ENCODE measurements at regions not wholly inside any gene's neighbourhood (a gene's known extent, or its start where the extent isn't known, plus 50 kb on each side); places are given as distances from the start of the nearest gene placed in this dataset.
"Not testable (repeated sequence)": the region's sequence is repeated elsewhere in the genome, so short reads cannot be mapped to it uniquely, and the experiment has no call there.

- FAIRE-seq (peak; percentile 91), DNase-seq (ENCODE audit: insufficient read length, low spot score) (no peak)
- TF ChIP-seq POU2F2 (IDR thresholded peaks at IDR 0.05; ENCODE audit: low read depth, low read length) = no peak
These were observed 170.7 kb upstream of the SFSWAP start for GRCh38 chr12:131540138-131540623.

DNA sequence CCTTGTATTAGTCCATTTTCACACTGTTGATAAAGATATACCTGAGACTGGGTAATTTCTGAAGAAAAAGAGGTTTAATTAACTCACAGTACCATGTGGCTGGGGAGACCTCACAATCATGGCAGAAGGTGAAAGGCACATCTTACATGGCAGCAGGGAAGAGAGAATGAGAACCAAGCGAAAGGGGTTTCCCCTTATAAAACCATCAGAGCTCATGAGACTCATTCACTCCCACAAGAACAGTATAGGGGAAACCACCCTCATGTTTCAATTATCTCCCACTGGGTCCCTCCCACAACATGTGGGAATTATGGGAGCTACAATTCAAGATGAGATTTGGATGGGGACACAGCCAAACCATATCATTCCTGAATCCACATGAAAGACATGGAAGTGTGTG lies 169.4 kb upstream of the SFSWAP start:
- FAIRE-seq; DNase-seq (ENCODE audit: insufficient read length, low spot score): not testable (repeated sequence)

GRCh38 chr12:131542351-131542750 lies 168.5 kb upstream of the SFSWAP start:
- FAIRE-seq = no peak
- no peak for DNase-seq (ENCODE audit: insufficient read length, low spot score)
- no peak for TF ChIP-seq PAX5 (IDR thresholded peaks at IDR 0.05; ENCODE audit: insufficient read depth, low read length, severe bottlenecking)
- TF ChIP-seq TAF1 (IDR thresholded peaks at IDR 0.05; ENCODE audit: low read depth, low read length) = no peak
- TF ChIP-seq SPI1 (IDR thresholded peaks at IDR 0.05; ENCODE audit: low read depth, low read length) = no peak
- no peak for TF ChIP-seq POLR2A (IDR thresholded peaks at IDR 0.05; ENCODE audit: low read depth, low read length)
- no peak for TF ChIP-seq POU2F2 (IDR thresholded peaks at IDR 0.05; ENCODE audit: low read depth, low read length)
- no peak for TF ChIP-seq POLR2AphosphoS5 (IDR thresholded peaks at IDR 0.05; ENCODE audit: low read depth, low read length)

DNA sequence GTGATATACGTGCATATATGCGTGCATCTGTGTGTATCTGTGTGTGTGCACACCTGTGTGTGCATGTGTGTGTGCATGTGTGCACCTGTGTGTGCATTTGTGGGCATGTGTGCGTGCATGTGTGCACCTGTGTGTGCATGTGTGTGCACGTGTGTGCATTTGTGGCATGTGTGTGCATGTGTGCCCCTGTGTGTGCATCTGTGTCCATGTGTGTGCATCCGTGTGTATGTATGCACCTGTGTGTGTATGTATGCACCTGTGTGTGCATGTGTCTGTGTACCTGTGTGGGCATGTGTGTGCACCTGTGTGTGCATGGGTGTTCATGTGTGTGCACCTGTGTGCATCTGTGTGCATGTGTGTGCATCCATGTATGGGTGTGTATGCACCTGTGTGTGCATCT lies 167.8 kb upstream of the SFSWAP start:
- DNase-seq (ENCODE audit: insufficient read length, low spot score) (no peak), FAIRE-seq (no peak)
- TF ChIP-seq TAF1 (IDR thresholded peaks at IDR 0.05; ENCODE audit: low read depth, low read length) = no peak
- no peak for TF ChIP-seq PAX5 (IDR thresholded peaks at IDR 0.05; ENCODE audit: insufficient read depth, low read length, severe bottlenecking)
- TF ChIP-seq POLR2AphosphoS5 (IDR thresholded peaks at IDR 0.05; ENCODE audit: low read depth, low read length) = no peak
- no peak for TF ChIP-seq SPI1 (IDR thresholded peaks at IDR 0.05; ENCODE audit: low read depth, low read length)
- no peak for TF ChIP-seq POU2F2 (IDR thresholded peaks at IDR 0.05; ENCODE audit: low read depth, low read length)
- TF ChIP-seq POLR2A (IDR thresholded peaks at IDR 0.05; ENCODE audit: low read depth, low read length) = no peak

DNA sequence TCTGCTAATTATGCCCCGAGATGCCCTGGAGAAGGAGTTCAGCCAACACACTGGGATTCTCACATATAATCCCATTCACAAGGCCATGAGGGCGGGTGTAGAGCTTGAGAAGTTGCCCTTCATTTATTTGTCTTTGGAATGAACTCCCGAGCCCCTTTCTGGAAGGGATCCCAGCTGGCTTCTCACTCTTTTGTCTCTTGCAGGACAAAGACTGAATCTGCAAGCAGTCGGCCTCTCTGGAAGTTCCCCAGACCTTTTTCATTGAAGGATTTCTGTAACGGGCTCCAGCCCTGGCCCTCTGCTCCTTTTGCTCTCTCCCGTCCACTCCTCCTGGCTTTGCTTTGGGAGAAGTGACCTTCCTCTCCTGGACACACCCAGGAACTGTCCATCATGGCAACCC lies 163.3 kb upstream of the SFSWAP start:
- no peak for DNase-seq (ENCODE audit: insufficient read length, low spot score)
- no peak for TF ChIP-seq POLR2A (IDR thresholded peaks at IDR 0.05; ENCODE audit: low read depth, low read length)
- TF ChIP-seq PAX5 (IDR thresholded peaks at IDR 0.05; ENCODE audit: insufficient read depth, low read length, severe bottlenecking) = no peak
- no peak for TF ChIP-seq POU2F2 (IDR thresholded peaks at IDR 0.05; ENCODE audit: low read depth, low read length)
- no peak for TF ChIP-seq SPI1 (IDR thresholded peaks at IDR 0.05; ENCODE audit: low read depth, low read length)
- no peak for TF ChIP-seq POLR2AphosphoS5 (IDR thresholded peaks at IDR 0.05; ENCODE audit: low read depth, low read length)
- TF ChIP-seq TAF1 (IDR thresholded peaks at IDR 0.05; ENCODE audit: low read depth, low read length) = no peak
- no peak for FAIRE-seq

DNA sequence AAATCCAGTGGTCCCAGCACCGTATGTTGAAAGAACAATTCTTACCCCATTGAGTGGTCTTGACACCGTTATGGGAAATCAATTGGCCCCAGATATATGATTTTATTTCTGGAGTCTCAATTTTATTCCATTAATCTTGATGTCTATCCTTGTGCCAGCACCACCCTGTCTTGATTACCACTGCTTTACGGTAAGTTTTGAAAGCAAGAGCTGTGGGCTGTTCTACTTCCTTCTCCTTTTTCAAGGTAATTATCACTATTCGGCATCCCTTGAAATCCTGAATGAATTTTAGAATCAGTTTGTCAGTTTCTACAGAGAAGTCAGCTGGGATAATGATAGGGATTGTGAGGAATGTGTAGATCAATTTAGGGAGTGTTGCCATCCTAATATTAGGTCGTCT lies 160.8 kb upstream of the SFSWAP start:
- TF ChIP-seq POU2F2 (IDR thresholded peaks at IDR 0.05; ENCODE audit: low read depth, low read length) (no peak), POLR2A (IDR thresholded peaks at IDR 0.05; ENCODE audit: low read depth, low read length) (no peak), SPI1 (IDR thresholded peaks at IDR 0.05; ENCODE audit: low read depth, low read length) (no peak), PAX5 (IDR thresholded peaks at IDR 0.05; ENCODE audit: insufficient read depth, low read length, severe bottlenecking) (no peak), TAF1 (IDR thresholded peaks at IDR 0.05; ENCODE audit: low read depth, low read length) (no peak), POLR2AphosphoS5 (IDR thresholded peaks at IDR 0.05; ENCODE audit: low read depth, low read length) (no peak)
- DNase-seq (ENCODE audit: insufficient read length, low spot score) (no peak), FAIRE-seq (no peak)

DNA sequence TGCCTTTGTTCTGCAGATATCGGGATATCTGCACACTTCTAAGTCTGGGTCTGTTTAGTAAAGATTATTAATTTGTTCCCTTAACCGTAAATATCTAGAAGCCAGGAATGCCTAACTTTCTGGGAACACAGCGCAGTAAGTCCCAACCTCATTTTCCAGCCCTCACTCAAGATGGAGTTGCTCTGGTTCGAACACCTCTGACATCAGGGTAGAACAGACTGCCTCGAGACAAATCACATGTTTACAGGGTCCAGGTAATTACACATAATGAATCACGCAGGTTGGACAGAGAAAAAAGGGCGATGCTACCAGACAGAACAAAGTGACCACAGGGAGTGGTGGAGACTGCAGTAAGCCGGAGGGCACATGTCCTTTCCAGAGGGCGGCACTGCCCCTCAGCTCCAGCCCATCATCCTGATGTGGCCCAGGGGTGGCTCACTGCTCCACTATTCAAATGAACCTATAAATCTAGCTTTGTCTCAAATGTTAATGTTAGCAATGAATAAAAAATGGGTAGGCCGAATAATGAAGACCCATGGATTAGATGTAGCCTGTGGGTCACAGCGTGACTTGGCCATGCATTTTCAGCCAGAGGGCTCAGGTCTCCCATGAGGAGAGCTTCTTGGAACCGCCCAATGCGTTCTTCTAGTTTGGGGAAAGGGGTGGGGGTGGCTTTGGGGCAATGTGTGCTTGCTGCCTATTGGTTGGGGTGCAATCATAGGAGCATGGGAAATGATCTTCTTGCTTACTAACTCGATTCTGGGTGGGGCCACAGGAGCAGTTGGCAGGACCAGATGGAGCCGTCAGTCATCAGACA lies 159.0 kb upstream of the SFSWAP start:
- TF ChIP-seq SPI1 (IDR thresholded peaks at IDR 0.05; ENCODE audit: low read depth, low read length) (no peak), POLR2AphosphoS5 (IDR thresholded peaks at IDR 0.05; ENCODE audit: low read depth, low read length) (no peak), POLR2A (IDR thresholded peaks at IDR 0.05; ENCODE audit: low read depth, low read length) (no peak), TAF1 (IDR thresholded peaks at IDR 0.05; ENCODE audit: low read depth, low read length) (no peak)
- DNase-seq (ENCODE audit: insufficient read length, low spot score) (no peak), FAIRE-seq (no peak)

DNA sequence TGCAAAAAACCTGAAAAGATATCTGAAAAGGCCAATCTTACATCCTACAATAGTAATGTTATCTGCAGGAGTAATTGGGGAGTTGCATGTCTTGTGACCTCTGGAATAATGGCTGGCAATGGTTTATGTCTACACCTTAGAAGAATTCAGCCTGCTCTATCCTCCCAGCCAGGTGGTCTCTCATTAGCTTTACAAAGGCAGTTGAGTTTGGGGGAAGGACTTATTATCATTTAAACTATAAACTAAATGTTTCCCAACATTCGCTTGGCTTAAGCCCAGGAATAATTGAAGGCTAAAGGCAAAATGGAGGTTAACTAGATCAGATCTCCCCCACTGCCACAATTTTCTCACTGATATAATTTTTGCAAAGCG lies 158.4 kb upstream of the SFSWAP start:
- FAIRE-seq = no peak
- no peak for DNase-seq (ENCODE audit: insufficient read length, low spot score)
- TF ChIP-seq PAX5 (IDR thresholded peaks at IDR 0.05; ENCODE audit: insufficient read depth, low read length, severe bottlenecking) = no peak

GRCh38 chr12:131553096-131553777 lies 157.7 kb upstream of the SFSWAP start:
- FAIRE-seq (no peak), DNase-seq (ENCODE audit: insufficient read length, low spot score) (no peak)
- TF ChIP-seq TAF1 (IDR thresholded peaks at IDR 0.05; ENCODE audit: low read depth, low read length) = no peak
- no peak for TF ChIP-seq POLR2AphosphoS5 (IDR thresholded peaks at IDR 0.05; ENCODE audit: low read depth, low read length)
- TF ChIP-seq POLR2A (IDR thresholded peaks at IDR 0.05; ENCODE audit: low read depth, low read length) = no peak

- DNase-seq (ENCODE audit: insufficient read length, low spot score) = no peak
- TF ChIP-seq TAF1 (IDR thresholded peaks at IDR 0.05; ENCODE audit: low read depth, low read length) = no peak
- no peak for TF ChIP-seq POLR2A (IDR thresholded peaks at IDR 0.05; ENCODE audit: low read depth, low read length)
- no peak for TF ChIP-seq SPI1 (IDR thresholded peaks at IDR 0.05; ENCODE audit: low read depth, low read length)
- TF ChIP-seq POU2F2 (IDR thresholded peaks at IDR 0.05; ENCODE audit: low read depth, low read length) = no peak
- no peak for TF ChIP-seq PAX5 (IDR thresholded peaks at IDR 0.05; ENCODE audit: insufficient read depth, low read length, severe bottlenecking)
- TF ChIP-seq POLR2AphosphoS5 (IDR thresholded peaks at IDR 0.05; ENCODE audit: low read depth, low read length) = no peak
- no peak for FAIRE-seq
These were observed 155.6 kb upstream of the SFSWAP start for GRCh38 chr12:131555197-131555846.

Measured in GM12891 (cell line).